GM19467 (cell line): ENCODE measurements at regions not wholly inside any gene's neighbourhood (a gene's known extent, or its start where the extent isn't known, plus 50 kb on each side); places are given as distances from the start of the nearest gene placed in this dataset.

Experiments used
- ATAC-seq: cut with Tn5 transposase; IDR thresholded peaks from one replicate; pipeline ENCODE4 v1.9.1; 2021; ENCODE audit warnings: mild to moderate bottlenecking, moderate library complexity; ENCODE audit not compliant: unreplicated experiment

GRCh38 chr15:95656595-95656994, 673.9 kb upstream of the NR2F2 start:
- ATAC-seq: no peak

GRCh38 chr15:95658799-95659198, 671.7 kb upstream of the NR2F2 start:
- no peak for ATAC-seq

- no peak for ATAC-seq
These were observed 670.8 kb upstream of the NR2F2 start for GRCh38 chr15:95659656-95660055.

GRCh38 chr15:95662638-95663037, 667.9 kb upstream of the NR2F2 start:
- no peak for ATAC-seq

GRCh38 chr15:95663156-95664100, 667.1 kb upstream of the NR2F2 start:
- ATAC-seq: no peak

- ATAC-seq: no peak
These were observed 666.0 kb upstream of the NR2F2 start for GRCh38 chr15:95664450-95664849.

GRCh38 chr15:95669146-95669922, 661.2 kb upstream of the NR2F2 start:
- ATAC-seq: no peak

GRCh38 chr15:95674031-95674430, 656.5 kb upstream of the NR2F2 start:
- ATAC-seq: no peak

GRCh38 chr15:95676500-95676899, 654.0 kb upstream of the NR2F2 start:
- no peak for ATAC-seq

- no peak for ATAC-seq
These were observed 650.5 kb upstream of the NR2F2 start for GRCh38 chr15:95679847-95680582.

- ATAC-seq: no peak
These were observed 649.8 kb upstream of the NR2F2 start for GRCh38 chr15:95680728-95681127.

GRCh38 chr15:95681836-95682544, 648.5 kb upstream of the NR2F2 start:
- no peak for ATAC-seq

GRCh38 chr15:95684126-95684525, 646.4 kb upstream of the NR2F2 start:
- ATAC-seq: no peak

- no peak for ATAC-seq
These were observed 645.8 kb upstream of the NR2F2 start for GRCh38 chr15:95684693-95685115.

- no peak for ATAC-seq
These were observed 643.4 kb upstream of the NR2F2 start for GRCh38 chr15:95687061-95687460.

GRCh38 chr15:95687686-95688085, 642.8 kb upstream of the NR2F2 start:
- ATAC-seq: no peak

- no peak for ATAC-seq
These were observed 639.7 kb upstream of the NR2F2 start for GRCh38 chr15:95690631-95691340.

- no peak for ATAC-seq
These were observed 636.6 kb upstream of the NR2F2 start for GRCh38 chr15:95693917-95694316.

GRCh38 chr15:95698230-95698629, 632.3 kb upstream of the NR2F2 start:
- no peak for ATAC-seq

- ATAC-seq: no peak
These were observed 631.5 kb upstream of the NR2F2 start for GRCh38 chr15:95698951-95699350.
